ENCODE measurements at regions not wholly inside any gene's neighbourhood (a gene's known extent, or its start where the extent isn't known, plus 50 kb on each side); places are given as distances from the start of the nearest gene placed in this dataset.

DNA sequence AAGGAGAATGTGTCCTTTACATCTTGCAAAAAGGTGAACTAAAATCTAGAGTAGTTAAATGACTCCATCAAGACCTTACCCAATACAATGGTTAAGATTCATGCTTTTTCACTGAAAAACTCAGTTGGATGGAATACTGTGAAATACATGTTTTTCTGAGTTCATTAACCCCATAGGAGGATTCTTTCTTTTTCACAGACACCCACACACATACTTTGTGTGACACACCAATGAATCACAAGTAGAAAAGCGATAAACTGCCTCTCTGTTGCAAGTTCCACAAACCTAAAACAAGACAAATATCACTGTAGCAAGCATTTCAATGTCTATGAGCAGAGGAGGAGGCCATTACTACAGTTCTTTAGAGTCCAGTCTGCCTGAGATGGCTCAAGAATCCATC lies 258.8 kb upstream of the CDH5 start:
- DNase-seq (ENCODE audit: low read depth) (peak; percentile 77), FAIRE-seq (peak; percentile 50)
- H3K36me3 ChIP-seq (ENCODE audit: control insufficient read depth, insufficient read depth, low read length), result no peaks in the 10 kb centered on the region
- H3K27me3 ChIP-seq (ENCODE audit: control insufficient read depth, insufficient read depth, low read length), result no peaks in the 10 kb centered on the region
- no peak overlapping the region for H3K4me3 ChIP-seq (ENCODE audit: low read depth, low read length)
- TF ChIP-seq, protein P1, sequence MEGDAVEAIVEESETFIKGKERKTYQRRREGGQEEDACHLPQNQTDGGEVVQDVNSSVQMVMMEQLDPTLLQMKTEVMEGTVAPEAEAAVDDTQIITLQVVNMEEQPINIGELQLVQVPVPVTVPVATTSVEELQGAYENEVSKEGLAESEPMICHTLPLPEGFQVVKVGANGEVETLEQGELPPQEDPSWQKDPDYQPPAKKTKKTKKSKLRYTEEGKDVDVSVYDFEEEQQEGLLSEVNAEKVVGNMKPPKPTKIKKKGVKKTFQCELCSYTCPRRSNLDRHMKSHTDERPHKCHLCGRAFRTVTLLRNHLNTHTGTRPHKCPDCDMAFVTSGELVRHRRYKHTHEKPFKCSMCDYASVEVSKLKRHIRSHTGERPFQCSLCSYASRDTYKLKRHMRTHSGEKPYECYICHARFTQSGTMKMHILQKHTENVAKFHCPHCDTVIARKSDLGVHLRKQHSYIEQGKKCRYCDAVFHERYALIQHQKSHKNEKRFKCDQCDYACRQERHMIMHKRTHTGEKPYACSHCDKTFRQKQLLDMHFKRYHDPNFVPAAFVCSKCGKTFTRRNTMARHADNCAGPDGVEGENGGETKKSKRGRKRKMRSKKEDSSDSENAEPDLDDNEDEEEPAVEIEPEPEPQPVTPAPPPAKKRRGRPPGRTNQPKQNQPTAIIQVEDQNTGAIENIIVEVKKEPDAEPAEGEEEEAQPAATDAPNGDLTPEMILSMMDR (IDR thresholded peaks at IDR 0.05; ENCODE audit: insufficient read depth, low read length, severe bottlenecking), result no peak

DNA sequence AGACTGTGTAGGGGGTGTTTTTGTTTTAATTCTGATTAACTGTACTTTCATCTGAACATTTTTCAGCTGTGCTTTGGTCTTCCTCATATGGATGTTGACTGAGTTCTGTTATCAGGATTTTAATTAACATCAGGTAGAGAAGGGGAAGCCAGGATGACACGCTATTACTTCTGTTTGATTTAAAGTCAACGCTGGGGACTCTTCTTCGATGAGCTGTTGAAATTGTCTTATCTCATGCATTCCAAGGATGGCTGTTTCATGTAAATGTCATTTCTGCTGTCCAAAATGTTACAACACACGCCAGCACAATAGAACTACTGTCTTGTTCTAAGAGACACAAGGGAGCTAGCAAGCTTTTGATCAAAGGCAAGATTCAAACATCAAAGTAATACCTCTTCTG lies 263.3 kb upstream of the CDH5 start:
- Histone ChIP-seq H3K36me3 (ENCODE audit: control insufficient read depth, insufficient read depth, low read length) (no peaks in the 10 kb centered on the region), H3K27me3 (ENCODE audit: control insufficient read depth, insufficient read depth, low read length) (no peaks in the 10 kb centered on the region), H3K4me3 (ENCODE audit: low read depth, low read length) (no peak overlapping the region)
- FAIRE-seq (peak; percentile 18), DNase-seq (ENCODE audit: low read depth) (no peak)
- TF ChIP-seq, protein P1 (IDR thresholded peaks at IDR 0.05; ENCODE audit: insufficient read depth, low read length, severe bottlenecking), result no peak

DNA sequence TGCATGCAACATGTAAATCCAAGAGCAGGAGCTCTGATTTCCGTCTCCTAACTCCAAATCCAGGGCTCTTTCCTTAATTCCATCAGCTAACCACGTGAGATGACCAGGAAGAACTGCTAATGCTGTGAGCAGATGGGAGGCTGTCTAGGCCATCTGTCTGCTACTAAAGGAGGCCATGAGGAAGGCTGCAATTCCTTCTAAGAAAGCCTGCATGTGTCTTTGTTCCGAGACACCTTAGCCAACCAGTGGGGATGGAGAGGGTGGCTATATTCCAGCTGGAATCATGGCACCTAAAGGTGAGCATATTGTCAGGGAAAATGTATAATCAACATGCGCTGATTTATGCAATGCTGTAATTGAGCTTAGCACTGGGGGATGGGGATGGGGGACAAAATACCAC lies 267.2 kb upstream of the CDH5 start:
- H3K4me3 ChIP-seq (ENCODE audit: low read depth, low read length), result no peak overlapping the region
- H3K27me3 ChIP-seq (ENCODE audit: control insufficient read depth, insufficient read depth, low read length), result no peaks in the 10 kb centered on the region
- FAIRE-seq (no peak), DNase-seq (ENCODE audit: low read depth) (no peak)
- TF ChIP-seq, protein P1 (IDR thresholded peaks at IDR 0.05; ENCODE audit: insufficient read depth, low read length, severe bottlenecking), result no peak
- H3K36me3 ChIP-seq (ENCODE audit: control insufficient read depth, insufficient read depth, low read length), result no peaks in the 10 kb centered on the region

DNA sequence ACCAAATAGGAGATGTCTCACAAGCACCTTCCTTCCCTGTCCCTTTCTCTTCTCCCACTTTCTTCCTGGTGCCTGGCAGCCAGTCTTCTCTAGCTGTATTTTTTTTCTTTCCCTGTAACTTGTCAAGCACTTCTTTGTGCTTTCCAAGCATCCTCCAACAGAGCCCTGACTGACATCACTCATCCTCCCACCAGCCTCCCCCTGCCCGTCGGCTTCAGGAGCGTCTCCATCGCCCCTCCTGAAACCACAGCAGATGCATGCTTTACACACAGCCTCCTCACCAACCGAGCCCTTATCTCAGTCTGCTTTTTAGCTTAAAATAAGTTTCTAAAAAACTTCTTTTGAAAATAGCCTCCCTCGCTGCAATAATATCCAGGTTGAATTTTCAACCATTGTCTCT lies 268.7 kb upstream of the CDH5 start:
- DNase-seq (ENCODE audit: low read depth), result no peak
- Histone ChIP-seq H3K27me3 (ENCODE audit: control insufficient read depth, insufficient read depth, low read length) (no peaks in the 10 kb centered on the region), H3K4me3 (ENCODE audit: low read depth, low read length) (no peak overlapping the region), H3K36me3 (ENCODE audit: control insufficient read depth, insufficient read depth, low read length) (no peaks in the 10 kb centered on the region)
- TF ChIP-seq, protein P1 (IDR thresholded peaks at IDR 0.05; ENCODE audit: insufficient read depth, low read length, severe bottlenecking), result no peak
- no peak for FAIRE-seq

DNA sequence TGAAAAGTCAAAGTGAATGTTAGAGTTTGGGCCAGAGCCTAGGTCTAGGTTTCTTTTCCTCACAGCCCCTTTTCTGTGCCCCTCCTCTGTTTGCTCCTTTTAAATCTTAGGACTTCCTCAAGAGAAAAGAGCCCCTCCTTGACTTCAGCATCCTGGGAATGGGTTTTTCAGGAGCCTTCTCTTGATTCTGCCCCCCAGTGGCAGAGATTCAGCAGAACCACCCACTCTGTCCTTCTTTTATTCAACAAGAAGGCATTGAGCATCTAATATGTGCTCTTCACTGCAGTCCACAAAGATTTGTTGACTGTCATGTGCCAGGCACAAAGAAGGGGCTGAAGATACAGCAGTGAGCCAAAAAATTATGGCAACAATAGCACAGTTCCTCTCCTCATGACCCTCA lies 270.8 kb upstream of the CDH5 start:
- FAIRE-seq (no peak), DNase-seq (ENCODE audit: low read depth) (no peak)
- Histone ChIP-seq H3K27me3 (ENCODE audit: control insufficient read depth, insufficient read depth, low read length) (no peaks in the 10 kb centered on the region), H3K4me3 (ENCODE audit: low read depth, low read length) (no peak overlapping the region), H3K36me3 (ENCODE audit: control insufficient read depth, insufficient read depth, low read length) (no peaks in the 10 kb centered on the region)
- TF ChIP-seq, protein P1 (IDR thresholded peaks at IDR 0.05; ENCODE audit: insufficient read depth, low read length, severe bottlenecking), result no peak

DNA sequence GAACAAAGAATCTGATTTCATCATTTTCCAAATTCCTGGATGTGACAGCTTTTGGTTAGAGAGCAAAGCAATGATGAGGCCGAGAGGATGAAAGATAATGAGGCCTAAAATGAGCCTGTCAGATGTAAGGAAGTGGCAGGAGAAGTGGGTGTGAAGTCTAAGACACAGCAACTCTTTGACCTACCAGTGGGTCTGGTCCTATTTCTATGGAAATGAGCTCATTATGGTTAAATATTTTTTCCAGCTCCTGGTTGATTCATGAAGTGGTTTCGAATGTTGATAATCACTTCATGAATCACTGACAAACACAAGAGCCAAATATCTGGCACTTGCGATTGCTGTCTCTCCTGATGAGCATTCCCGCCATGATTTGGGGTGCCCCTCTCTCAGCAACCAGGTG lies 273.3 kb upstream of the CDH5 start:
- FAIRE-seq (no peak), DNase-seq (ENCODE audit: low read depth) (peak; percentile 16)
- Histone ChIP-seq H3K27me3 (ENCODE audit: control insufficient read depth, insufficient read depth, low read length) (no peaks in the 10 kb centered on the region), H3K36me3 (ENCODE audit: control insufficient read depth, insufficient read depth, low read length) (no peaks in the 10 kb centered on the region), H3K4me3 (ENCODE audit: low read depth, low read length) (no peak overlapping the region)
- TF ChIP-seq, protein P1 (IDR thresholded peaks at IDR 0.05; ENCODE audit: insufficient read depth, low read length, severe bottlenecking), result no peak

Measured in bronchial epithelial cell (primary cell).